GM23338 (cell line): ENCODE measurements at regions not wholly inside any gene's neighbourhood (a gene's known extent, or its start where the extent isn't known, plus 50 kb on each side); places are given as distances from the start of the nearest gene placed in this dataset.

Source experiments
- ATAC-seq: fragments of 200-7000 bp; cut with Tn5 transposase; 3 replicates; pipeline ENCODE4 v1.9.1; 2020
- DNase-seq: peaks from one replicate; pipeline ENCODE4 v3.0.0-alpha.2; 2015; ENCODE audit warnings: low spot score
- H2AFZ ChIP-seq: fragments of 200-600 bp; sonication (generic); 2 replicates; pipeline ENCODE4 v1.8.0; 2016; ENCODE audit warnings: antibody characterized with exemption, mild to moderate bottlenecking, moderate library complexity
- H3F3A ChIP-seq: fragments of 200-600 bp; sonication (generic); replicated peaks from 2 replicates; pipeline ENCODE4 v1.8.0; 2017; ENCODE audit warnings: antibody characterized with exemption, mixed run types, low read depth
- H3K27ac ChIP-seq: fragments of 200-600 bp; sonication (generic); 2 replicates; pipeline ENCODE4 v1.6.1; 2016; ENCODE audit warnings: low read depth
- H3K27me3 ChIP-seq: fragments of 200-600 bp; sonication (generic); 2 replicates; pipeline ENCODE4 v1.8.0; 2016; ENCODE audit warnings: mild to moderate bottlenecking, mixed run types, moderate library complexity; ENCODE audit not compliant: insufficient read depth
- H3K36me3 ChIP-seq: fragments of 200-600 bp; sonication (generic); 2 replicates; pipeline ENCODE4 v1.8.0; 2016; ENCODE audit warnings: mild to moderate bottlenecking; ENCODE audit not compliant: insufficient read depth
- H3K4me1 ChIP-seq: fragments of 200-600 bp; sonication (generic); 2 replicates; pipeline ENCODE4 v1.8.0; 2016; ENCODE audit warnings: mild to moderate bottlenecking, moderate library complexity; ENCODE audit not compliant: insufficient read depth
- H3K4me2 ChIP-seq: fragments of 200-600 bp; sonication (generic); 2 replicates; pipeline ENCODE4 v1.7.1; 2017; ENCODE audit warnings: mixed run types
- H3K4me3 ChIP-seq: fragments of 200-600 bp; sonication (generic); 2 replicates; pipeline ENCODE4 v1.6.1; 2016; ENCODE audit warnings: mixed run types
- H3K79me2 ChIP-seq: fragments of 200-600 bp; sonication (generic); replicated peaks from 2 replicates; pipeline ENCODE4 v1.8.0; 2017; ENCODE audit warnings: mild to moderate bottlenecking; ENCODE audit not compliant: insufficient read depth
- H3K9me2 ChIP-seq: fragments of 200-600 bp; sonication (generic); 2 replicates; pipeline ENCODE4 v1.8.0; 2017; ENCODE audit not compliant: insufficient read depth
- H4K20me1 ChIP-seq: fragments of 200-600 bp; sonication (generic); replicated peaks from 2 replicates; pipeline ENCODE4 v1.8.0; 2017; ENCODE audit warnings: mild to moderate bottlenecking; ENCODE audit not compliant: insufficient read depth
- H3K27ac Mint-ChIP-seq: 2 replicates; pipeline ENCODE4 v1.8.0; 2020; ENCODE audit warnings: inconsistent platforms, mild to moderate bottlenecking, moderate library complexity, mixed read lengths
- H3K27me3 Mint-ChIP-seq: 3 replicates; pipeline ENCODE4 v1.8.0; 2022; ENCODE audit warnings: low read depth, mild to moderate bottlenecking, moderate library complexity, mixed read lengths, inconsistent platforms; ENCODE audit not compliant: insufficient read depth, poor library complexity
- H3K36me3 Mint-ChIP-seq: 3 replicates; pipeline ENCODE4 v1.8.0; 2021; ENCODE audit warnings: low read depth, mild to moderate bottlenecking, inconsistent platforms, moderate library complexity, mixed read lengths
- H3K4me1 Mint-ChIP-seq: 3 replicates; pipeline ENCODE4 v1.8.0; 2020; ENCODE audit warnings: mild to moderate bottlenecking, inconsistent platforms, mixed read lengths
- H3K4me3 Mint-ChIP-seq: 3 replicates; pipeline ENCODE4 v1.8.0; 2021; ENCODE audit warnings: moderate library complexity, mild to moderate bottlenecking, inconsistent platforms, mixed read lengths
- H3K9me3 Mint-ChIP-seq: 3 replicates; pipeline ENCODE4 v1.8.0; 2020; ENCODE audit warnings: moderate library complexity, mild to moderate bottlenecking, inconsistent platforms, mixed read lengths
- CREB1 ChIP-seq: fragments of 250-450 bp; sonication (Bioruptor Pico); IDR thresholded peaks from 2 replicates; pipeline ENCODE4 v1.5.0; 2020; ENCODE audit warnings: low read depth, mild to moderate bottlenecking, moderate library complexity
- CTCF ChIP-seq, 2 experiments: fragments of 200-600 bp in 1 of 2; sonication (generic) in 1 of 2; conservative IDR thresholded peaks; 2 replicates each; pipeline versions ENCODE4 v1.5.1 to v1.6.1; 2016 to 2017; ENCODE audit warnings: antibody characterized with exemption in 2 of 2, low read depth in 2 of 2, mild to moderate bottlenecking in 2 of 2, moderate library complexity in 1 of 2
- ETS1 ChIP-seq: IDR thresholded peaks from 2 replicates; pipeline ENCODE4 v1.6.1; 2016; ENCODE audit warnings: antibody characterized with exemption
- EZH2 ChIP-seq: fragments of 200-600 bp; sonication (generic); IDR thresholded peaks from one replicate; pipeline ENCODE4 v1.8.0; 2017; ENCODE audit warnings: antibody characterized with exemption, mild to moderate bottlenecking, low read depth; ENCODE audit not compliant: unreplicated experiment
- EZH2phosphoT487 ChIP-seq: fragments of 200-600 bp; sonication (generic); IDR thresholded peaks from one replicate; pipeline ENCODE4 v1.8.1; 2018; ENCODE audit warnings: antibody characterized with exemption; ENCODE audit not compliant: unreplicated experiment
- JUNB ChIP-seq: IDR thresholded peaks from one replicate; pipeline ENCODE4 v1.6.1; 2016; ENCODE audit warnings: antibody characterized with exemption; ENCODE audit not compliant: unreplicated experiment
- NANOG ChIP-seq: IDR thresholded peaks from 2 replicates; pipeline ENCODE4 v1.6.1; 2016; ENCODE audit warnings: antibody characterized with exemption, borderline replicate concordance
- POLR2AphosphoS5 ChIP-seq: IDR thresholded peaks from 2 replicates; pipeline ENCODE4 v1.6.1; 2016; ENCODE audit warnings: antibody characterized with exemption, low read depth
- REST ChIP-seq: IDR thresholded peaks from one replicate; pipeline ENCODE4 v1.6.1; 2018; ENCODE audit warnings: antibody characterized with exemption; ENCODE audit not compliant: unreplicated experiment
- ZNF331 ChIP-seq: fragments of 250-450 bp; sonication (Bioruptor Pico); IDR thresholded peaks from 2 replicates; pipeline ENCODE4 v1.5.0; 2020; ENCODE audit warnings: low read depth, mild to moderate bottlenecking, moderate library complexity
- ZNF462 ChIP-seq: fragments of 250-450 bp; sonication (Bioruptor Pico); IDR thresholded peaks from 2 replicates; pipeline ENCODE4 v1.5.0; 2020; ENCODE audit warnings: mild to moderate bottlenecking, moderate library complexity

DNA sequence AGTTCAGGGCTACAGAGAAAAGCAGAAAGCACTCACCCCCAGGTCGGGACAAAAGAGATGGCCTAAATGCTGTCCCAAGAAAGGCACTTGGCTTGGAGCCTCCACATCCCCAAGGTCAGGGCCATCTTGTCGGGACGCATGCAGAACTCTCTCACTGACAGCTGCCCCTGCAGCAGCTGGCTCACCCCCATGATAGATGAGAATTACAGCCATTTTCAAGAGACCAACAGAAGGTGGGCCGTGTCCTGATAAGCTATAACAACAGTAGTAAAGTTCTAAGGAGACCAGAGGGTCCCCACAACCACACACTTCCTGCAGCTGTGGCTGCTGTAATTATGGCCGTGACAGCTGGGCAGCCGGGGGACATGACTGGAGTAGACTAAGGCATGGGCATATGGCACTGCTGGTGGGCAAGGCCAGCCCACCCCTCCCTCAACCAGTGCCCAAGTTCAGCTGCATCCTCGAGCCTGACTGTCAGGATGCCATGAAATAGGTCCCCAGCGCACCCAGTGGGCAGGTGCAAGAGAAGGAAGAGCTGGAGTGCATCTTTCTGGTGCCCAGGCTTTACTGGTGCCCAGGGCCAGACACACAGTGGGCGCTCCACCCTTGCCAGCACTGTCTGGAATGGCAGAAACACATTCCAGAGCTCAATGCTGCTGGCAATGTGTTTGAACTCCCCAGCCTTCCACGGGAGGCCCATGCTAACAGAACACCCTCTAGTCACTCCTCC lies 436.7 kb upstream of the ZNF507 start:
- peaks cover 8% of the 10 kb centered on the region; the same call in 2 of the 3 replicates for H3K4me1 Mint-ChIP-seq
- H3K36me3 ChIP-seq: no peaks in the 10 kb centered on the region
- no peak overlapping the region for H3K27ac ChIP-seq

More for the DNA sequence above, 436.7 kb upstream of the ZNF507 start:
- H3K4me3 Mint-ChIP-seq: no peak overlapping the region
- Histone ChIP-seq H3K4me2 (no peak overlapping the region), H3F3A (no peaks in the 10 kb centered on the region), H3K79me2 (no peaks in the 10 kb centered on the region), H3K27me3 (no peaks in the 10 kb centered on the region), H4K20me1 (no peaks in the 10 kb centered on the region), H3K4me1 (no peaks in the 10 kb centered on the region), H2AFZ (no peak overlapping the region), H3K9me2 (0 out of 2 replicates have a peak, but pooled peaks cover 7% of the 10 kb centered on the region), H3K4me3 (no peak overlapping the region)
- H3K36me3 Mint-ChIP-seq: no peaks in the 10 kb centered on the region
- DNase-seq: no peak
- no peaks in the 10 kb centered on the region; the same call in 2 of the 3 replicates for H3K9me3 Mint-ChIP-seq
- no peaks in the 10 kb centered on the region for H3K27me3 Mint-ChIP-seq
- no peak overlapping the region for H3K27ac Mint-ChIP-seq
- no peak for TF ChIP-seq ZNF331
- TF ChIP-seq EZH2: no peak
- no peak for TF ChIP-seq JUNB
- TF ChIP-seq CREB1: no peak
- no peak for TF ChIP-seq POLR2AphosphoS5
- no peak for TF ChIP-seq EZH2phosphoT487
- no peak for TF ChIP-seq ETS1
- TF ChIP-seq ZNF462 (CRISPR knock-in tag): no peak
- no peak for TF ChIP-seq NANOG
- no peak for TF ChIP-seq REST
- TF ChIP-seq CTCF (conservative IDR thresholded peaks at IDR 0.05; ENCODE audit: low read depth in 2 of 2): no peak
- no peak for ATAC-seq
